NCI-H82 treated with DMSO at 0.1 percent for 48 hours (cell line): ENCODE measurements at regions not wholly inside any gene's neighbourhood (a gene's known extent, or its start where the extent isn't known, plus 50 kb on each side); places are given as distances from the start of the nearest gene placed in this dataset.
"Not testable (repeated sequence)": the region's sequence is repeated elsewhere in the genome, so short reads cannot be mapped to it uniquely, and the experiment has no call there.

Experiments
- DNase-seq: peaks from one replicate; lab custom pipeline; 2025; ENCODE audit not compliant: unreplicated experiment; lab: John Stamatoyannopoulos, UW

DNA sequence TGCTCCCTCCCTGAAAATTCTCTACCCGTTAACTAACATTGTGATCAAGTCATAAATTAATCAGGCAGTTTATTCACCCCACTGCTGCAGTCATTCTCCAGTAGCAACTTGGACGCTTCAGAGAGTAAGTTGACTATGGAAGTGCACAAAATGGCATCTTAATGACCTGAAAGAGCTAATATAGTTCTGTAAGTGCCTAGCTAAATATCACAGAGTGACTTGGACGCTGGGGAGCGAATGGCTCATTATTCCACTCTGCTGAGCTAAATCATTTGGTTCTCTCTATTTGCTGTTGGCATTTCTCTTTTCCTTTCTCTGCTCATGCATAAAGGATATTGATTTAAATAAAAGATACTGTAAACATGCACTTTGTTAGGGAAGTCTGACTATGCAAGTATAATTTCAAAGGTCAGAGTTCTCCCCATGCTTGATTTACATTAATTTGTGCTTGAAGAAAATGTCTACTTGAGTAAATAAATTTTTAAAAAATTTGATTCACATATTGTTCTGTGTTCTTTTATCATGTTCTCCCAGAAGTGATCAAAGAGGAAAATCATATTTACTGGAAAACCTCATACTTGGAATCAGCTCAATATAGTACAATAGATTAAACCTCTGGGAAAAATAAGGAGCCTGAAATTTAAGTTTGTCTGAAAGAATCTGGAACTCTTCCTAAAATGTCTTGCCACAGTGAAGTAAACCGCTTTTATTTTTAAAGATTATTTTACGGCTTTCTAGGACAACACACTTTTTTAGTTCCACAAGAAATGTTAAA lies 169.5 kb upstream of the HAPLN1 start:
- DNase-seq = no peak

DNA sequence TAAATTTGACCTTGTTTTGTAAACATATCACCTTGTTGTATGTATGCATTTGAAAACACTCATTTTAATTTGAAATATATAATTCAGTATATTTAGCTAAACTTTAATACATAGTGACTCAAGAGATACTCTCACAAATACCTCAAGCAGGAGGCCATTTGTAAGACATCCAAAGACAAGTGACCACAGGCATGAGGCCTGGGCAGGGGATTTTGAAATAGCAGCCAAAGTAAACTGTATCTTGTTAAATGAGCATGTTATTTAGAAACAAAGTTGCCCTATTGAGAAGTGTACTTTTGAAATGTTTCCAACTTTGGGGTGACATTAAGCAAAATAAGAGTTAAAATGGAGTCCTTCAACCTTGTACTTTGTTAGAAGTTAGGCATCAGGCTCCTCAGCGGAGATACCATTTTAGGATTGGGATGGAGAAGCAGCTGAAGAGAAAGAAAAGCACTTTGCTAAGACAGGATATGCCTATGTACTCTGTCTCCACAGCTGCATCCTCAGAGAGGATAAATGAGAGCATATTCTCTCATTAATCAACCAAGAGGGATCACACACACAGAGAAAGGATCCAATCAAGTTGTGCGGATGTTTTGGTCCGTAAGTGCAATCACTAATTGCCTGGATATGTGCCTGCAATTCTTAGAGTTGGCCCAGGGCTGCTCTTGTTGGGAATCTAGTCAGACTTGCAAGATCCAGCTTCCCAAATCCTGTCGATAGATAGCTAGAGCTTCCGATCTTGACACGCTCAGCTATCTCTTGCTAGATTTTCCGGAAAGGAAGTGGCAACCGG lies 157.5 kb upstream of the HAPLN1 start:
- no peak for DNase-seq

DNA sequence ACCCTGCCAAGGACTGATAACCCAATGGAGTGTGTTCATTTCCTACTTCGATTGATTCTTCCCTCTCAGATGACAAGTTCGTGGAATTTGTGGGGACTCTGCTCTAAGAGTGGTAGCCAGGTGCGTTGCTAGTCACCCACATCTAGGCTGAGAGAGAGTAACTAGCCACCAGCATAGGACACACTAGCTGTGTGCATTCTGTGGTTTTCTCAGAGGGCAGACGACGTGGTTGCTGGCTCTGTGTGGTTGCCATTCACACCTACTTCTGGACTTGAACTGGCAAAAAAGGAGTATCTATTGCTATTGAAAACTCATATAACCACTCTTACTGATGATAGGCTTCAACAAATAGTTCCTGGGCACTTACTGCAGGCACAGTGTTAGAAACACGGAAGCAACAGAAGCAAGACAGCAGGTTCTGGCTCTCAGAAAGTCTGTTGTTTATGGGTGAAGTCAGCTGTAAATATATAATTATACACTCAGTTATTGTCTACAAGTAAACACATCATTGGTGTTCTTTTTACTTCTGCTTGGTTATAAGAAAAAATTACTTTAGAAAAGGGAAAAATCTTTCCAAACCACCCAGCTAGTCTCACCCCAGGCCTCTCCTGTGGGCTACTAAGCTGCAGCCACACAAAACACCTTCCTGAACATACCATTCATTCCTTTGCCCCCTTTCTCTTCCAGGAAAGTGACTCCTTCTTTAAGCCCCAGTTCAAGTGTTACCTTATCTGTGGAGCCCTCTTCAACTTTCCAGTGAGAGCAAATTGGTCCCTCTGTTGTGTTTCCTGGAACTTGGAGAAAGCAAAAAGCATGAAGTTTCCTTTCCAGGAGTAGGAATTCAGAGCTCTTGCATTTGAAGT lies 151.1 kb upstream of the HAPLN1 start:
- no peak for DNase-seq

DNA sequence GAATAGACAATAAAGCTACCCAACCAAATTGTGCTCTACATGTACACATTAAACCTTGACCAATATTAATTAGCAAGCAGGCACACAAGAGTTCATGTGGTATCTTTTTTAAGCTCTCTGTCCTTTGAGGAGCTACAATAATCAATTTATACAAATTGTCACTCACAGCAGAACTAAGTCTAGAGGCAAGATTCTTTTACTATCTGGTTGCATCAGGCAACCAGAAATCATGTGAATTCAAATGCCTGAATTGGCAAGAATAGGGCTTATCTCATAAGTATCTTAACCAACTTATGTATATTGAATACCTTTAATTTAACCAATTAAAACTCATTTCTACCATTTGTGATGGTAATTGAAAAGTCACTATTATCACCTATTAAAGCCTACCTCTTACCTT lies 145.5 kb upstream of the HAPLN1 start:
- no peak for DNase-seq

DNA sequence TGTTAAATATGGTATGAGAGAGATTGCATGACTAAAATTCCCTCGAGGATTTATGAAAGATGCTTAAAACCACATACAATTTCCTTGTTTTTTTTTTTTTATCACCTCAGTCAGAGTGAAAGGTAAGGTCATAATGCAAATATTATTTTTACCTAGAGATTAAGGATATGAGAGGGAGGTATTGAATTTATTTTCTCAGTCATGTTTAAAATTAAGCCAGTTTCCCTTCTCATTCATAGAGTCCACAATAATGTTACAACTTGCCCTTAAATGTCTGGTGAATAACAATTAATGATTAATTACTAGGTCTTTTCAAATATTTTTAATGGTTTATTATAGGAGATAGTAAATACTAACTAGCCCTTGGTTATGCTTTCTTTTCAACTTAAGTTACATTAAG lies 144.9 kb upstream of the HAPLN1 start:
- no peak for DNase-seq

DNA sequence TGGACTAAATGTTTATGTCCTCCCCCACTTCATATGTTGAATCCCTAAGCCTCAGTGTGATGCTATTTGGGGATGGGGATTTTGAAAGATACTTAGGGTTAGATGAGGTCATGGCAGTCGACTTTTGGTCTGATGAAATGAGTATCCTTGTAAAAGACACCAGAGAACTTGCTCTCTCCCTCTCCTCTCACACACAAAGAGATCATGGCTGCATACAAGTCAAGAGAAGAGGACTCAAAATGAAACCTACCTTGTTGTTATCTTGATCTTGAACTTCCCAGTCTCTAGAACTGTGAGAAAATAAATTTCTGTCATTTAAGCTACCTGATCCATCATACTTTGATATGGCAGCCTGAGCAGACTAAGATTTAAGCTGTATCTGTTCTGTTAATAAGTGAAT lies 144.0 kb upstream of the HAPLN1 start:
- DNase-seq = no peak

DNA sequence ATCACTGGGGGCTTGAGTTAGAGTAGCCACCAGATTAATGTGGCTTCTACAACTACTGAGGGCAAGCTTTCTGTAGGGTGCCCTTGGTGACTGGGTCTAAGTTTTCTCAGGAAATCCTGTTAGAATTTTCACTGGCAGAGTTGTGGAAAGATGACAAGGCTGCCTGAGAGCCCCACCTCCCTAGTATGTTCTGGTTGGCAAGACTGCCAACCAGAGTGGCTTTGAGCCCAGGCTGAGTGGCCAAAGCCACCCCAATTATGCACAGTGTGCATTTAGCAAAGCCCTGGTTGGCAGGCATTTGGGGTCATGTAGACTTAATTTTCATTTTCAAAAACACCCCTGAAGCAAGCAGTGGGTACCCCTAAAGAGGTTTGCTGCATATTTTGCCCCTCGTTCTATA lies 136.7 kb upstream of the HAPLN1 start:
- no peak for DNase-seq

DNA sequence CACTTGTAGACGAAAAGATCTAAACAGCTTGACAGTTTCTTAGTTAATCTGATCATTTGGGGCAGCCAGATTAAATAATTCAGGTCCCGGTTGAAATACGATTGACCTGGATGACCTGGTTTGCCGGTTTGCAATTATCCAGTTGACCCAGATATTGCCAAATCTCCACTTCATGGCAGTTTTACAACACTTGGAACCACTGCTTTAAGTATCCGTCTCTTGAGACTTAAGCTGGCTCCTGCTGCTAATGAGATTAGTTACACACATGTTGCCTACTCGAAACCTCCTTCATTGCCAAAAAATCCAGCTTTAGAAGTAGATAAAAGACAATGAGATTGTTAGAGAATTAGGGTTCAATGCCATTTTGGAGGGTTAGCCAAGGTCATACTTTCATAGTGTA lies 136.2 kb upstream of the HAPLN1 start:
- peak; percentile 87 for DNase-seq

DNA sequence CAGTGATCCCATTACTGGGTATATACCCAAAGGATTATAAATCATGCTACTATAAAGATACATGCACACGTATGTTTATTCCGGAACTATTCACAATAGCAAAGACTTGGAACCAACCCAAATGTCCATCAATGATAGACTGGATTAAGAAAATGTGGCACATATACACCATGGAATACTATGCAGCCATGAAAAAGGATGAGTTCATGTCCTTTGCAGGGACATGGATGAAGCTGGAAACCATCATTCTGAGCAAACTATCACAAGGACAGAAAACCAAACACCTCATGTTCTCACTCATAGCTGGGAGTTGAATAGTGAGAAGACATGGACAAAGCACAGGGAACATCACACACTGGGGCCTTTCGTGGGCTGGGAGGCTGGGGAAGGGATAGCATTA lies 129.8 kb upstream of the HAPLN1 start:
- DNase-seq = not testable (repeated sequence)

DNA sequence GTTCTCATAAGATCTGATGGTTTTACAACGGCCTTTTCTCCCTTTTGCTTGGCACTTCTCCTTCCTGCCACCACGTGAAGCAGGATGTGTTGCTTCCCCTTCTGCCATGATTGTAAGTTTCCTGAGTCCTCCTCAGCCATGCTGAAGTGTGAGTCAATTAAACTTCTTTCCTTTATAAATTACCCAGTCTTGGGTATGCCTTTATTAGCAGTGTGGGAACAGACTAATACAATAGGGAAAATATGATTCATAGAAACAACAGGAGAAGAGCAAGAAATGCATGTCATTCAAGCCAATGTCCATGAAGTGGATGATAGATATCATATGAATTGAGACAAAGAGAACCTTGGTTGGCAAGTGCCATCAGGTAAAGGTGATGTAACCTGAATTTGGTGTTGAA lies 128.3 kb upstream of the HAPLN1 start:
- DNase-seq = no peak

DNA sequence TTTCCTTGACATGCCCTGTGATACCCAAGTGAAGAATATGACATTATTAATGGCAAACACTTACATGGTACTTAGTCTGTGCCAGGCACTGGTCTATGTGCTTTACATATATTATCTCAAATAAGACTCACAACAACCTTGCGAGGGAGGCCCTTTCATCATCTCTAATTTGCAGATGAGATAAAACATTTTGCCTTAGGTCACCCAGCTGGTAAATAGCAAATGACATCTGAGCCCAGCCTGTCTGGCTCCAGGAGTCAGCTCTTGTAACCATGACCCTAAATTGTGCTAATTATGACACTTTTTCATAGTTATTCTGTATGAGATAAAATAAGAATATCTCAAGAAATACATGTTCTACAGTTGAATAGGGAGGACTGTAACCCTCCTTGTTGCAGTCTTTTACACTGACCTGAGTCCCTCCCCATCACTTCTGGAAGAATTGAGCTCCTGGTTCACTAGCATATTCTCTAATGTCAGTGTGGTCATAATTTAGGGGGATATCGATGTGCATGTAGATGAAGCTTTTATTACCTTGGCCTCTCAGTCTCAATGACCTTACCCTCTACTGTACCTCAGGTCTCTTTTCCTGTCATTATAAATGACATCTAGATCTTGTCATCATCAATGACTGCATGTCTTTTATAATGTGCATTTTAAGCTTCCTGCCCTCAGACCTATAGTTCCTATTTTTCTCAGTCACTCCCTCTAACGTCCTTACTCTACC lies 126.1 kb upstream of the HAPLN1 start:
- DNase-seq = no peak

DNA sequence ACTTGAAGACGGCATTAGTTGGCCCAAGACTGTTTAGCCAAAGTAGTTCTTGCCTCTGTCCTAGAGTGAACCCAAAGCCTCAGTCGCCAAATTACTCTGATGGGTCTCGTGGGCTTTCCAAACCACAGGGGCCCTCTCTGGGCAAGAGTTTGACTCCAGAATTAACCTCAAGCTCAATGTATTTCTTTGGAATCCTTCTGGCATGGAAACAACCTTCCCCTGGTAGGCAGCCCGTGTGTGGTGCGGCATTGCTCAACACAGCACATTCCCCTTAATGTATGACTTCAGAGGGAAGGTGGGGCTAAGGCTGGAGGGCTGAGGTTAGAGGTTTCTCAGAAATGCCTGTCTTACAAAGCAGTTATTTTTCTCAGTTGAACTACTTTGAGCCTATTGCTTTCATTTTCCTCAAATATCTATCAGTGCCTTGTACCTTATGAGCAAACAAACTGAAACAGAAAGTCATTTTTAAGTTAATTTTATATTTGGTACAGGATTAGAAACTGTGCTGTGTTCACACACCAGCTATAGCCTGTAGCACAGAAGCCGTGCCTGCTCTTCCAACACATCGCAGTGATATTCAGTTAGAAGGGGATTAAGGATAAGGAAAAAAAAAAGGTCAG lies 123.9 kb upstream of the HAPLN1 start:
- DNase-seq = no peak

DNA sequence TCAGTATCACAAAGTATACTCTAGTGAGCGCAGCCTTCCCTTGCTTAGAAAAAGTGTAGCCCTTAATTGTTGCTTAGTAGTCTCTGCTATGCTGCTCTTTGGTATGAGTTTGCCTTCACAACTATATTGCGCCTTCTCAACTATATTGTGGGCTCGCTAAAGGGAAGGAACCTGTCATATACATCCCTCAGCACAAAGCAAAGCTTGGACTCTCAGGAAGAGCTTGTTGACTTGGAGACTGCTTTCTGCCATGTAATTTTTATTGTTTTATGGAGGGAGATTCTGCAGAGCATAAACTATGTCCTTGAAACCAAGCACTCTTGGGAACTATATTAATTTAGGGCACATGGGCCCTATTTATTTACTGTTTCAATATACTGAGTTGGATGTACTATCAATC lies 119.1 kb upstream of the HAPLN1 start:
- no peak for DNase-seq

DNA sequence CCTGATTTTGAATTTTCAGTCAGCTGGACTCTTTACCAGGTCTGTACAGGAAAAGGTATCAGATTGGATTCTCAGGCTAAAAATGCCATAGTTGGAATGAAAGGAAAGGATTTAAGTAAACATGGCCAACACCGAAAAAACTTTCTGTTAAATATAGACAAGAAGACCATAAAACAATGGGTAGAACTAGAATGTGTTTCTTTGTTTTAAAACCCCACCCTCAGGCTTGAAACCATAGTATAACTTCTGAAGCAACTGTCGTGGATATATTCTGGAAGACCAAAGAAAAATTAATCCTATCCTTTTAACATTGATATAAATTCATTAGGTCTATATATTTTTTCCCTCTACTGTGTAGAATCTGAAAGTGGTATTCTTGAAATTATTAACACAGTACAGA lies 118.6 kb upstream of the HAPLN1 start:
- no peak for DNase-seq

DNA sequence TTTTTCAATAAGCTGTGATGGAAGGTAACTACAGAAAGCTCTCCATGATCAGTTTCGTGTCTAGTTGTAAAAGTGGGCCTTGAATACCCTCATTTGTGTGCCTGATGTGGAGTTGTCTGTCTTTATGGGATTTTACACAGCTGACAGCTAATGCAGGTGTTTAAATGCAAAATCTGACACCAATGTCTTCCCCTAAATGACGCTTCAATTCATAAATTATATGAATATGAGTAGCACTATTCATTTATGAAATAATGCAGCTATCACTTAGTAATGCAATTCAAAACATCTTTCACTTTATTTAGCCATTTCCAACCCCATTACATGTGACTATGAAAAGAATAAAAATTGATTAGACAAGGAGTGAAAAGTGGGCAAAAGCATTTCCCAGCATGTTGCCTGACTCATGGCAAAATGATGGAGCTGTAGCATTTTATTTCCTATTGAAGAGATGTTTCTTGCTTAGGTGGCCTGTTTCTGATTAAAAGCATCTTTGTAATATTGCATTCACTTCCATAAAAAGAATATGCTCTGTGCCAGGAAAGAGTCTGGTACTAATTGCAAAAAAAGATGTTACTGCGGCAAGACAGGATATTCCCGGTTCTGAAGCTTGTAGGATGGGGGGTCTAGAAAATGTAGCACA lies 116.7 kb upstream of the HAPLN1 start:
- no peak for DNase-seq

DNA sequence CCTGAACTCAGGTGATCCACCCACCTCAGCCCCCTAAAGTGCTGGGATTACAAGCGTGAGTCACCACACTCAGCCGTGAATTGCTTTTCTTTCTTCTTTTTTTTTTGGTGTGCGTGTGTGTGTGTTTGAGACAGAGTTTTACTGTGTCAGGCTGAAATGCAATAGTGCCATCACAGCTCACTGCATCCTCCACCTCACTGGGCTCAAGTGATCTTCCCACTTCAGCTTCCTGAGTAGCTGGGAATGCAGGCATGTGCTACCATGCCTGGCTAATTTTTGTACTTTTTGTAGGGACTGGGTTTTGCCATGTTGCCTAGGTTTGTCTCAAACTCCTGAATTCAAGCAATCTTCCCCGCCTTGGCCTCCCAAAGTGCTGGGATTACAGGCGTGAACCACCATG lies 113.7 kb upstream of the HAPLN1 start:
- DNase-seq = no peak

DNA sequence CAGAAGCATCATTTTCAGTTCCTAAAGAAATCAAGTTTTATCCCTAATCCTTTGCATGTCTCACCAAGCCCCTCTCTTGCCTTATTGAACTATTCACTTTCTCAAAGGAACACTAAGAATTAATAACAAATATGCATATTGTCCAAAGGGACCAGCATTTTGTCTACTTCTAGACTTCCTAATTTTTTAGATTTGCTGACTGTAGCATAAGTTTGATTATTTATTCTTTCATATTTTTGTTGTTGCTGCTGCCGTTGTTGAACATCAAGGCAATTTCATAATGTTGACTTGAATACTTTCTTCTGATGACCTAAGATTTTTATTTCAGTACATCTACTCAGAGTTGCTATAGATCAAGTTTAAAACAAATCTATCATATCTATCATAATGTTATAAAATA lies 111.2 kb upstream of the HAPLN1 start:
- no peak for DNase-seq

DNA sequence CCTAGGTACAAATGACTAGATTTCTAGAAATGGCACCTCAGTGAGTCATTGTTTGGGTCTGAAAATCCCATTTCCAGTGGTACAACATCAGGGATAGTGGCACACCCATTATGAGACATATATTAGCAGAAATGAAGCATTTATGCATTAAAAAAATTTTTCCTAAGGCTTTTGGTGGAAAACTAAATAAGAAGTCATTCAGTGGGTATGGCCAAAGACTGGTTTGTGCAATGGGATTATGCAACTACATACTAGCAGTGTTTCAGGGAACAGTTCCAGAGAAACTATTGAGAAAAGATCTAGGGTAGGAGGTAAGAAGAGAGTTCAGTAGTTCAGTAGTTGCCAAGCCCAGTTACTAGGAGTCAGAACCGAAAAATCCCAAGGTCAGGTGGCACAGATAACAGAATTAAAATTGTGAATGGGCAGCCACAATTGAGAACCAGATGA lies 106.5 kb upstream of the HAPLN1 start:
- DNase-seq = no peak

DNA sequence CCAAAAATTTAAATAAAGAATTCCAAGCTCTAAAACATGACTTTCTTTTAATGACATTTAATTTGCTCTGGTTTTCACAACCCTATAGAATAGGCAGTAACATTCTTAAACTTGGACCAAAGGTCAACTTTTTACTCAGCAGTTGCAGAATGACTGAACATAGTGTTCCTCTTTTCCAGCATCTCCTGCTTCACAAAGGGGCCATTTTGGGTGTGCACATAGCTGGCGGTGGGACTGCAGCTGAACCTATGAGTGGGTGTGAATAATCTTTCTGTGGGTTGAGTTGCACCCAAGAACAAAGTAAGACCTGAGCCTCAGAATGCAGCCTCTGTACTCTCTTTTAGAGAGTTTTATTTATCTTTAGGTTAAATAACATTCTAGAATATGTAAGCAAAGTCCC lies 96.9 kb upstream of the HAPLN1 start:
- DNase-seq = no peak

DNA sequence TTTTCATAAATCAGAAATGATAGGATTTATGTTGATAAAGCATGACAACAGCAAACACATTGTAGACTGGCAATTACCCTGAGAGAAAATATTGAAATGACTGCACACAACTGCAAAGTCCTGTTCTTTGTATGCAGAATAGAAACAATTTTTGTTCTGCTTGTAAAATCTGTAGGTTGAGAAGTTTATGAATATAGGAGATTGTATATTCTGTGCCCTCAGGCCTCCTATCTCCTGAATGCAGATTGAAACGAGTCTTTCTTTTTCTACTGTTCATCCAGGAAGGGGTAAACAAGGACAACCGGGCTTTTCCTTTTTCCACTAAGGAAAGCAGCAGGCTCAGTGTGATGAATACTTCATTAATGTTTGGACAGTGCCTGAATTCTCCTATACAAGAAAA lies 95.0 kb upstream of the HAPLN1 start:
- no peak for DNase-seq
